VCaP (cell line): ENCODE measurements at regions not wholly inside any gene's neighbourhood (a gene's known extent, or its start where the extent isn't known, plus 50 kb on each side); places are given as distances from the start of the nearest gene placed in this dataset.

Experiments
- H3K27ac ChIP-seq: fragments of 450-650 bp; 2 replicates; pipeline ENCODE4 v1.5.1; 2017
- CTCF ChIP-seq: fragments of 450-650 bp; conservative IDR thresholded peaks from 2 replicates; pipeline ENCODE4 v1.5.1; 2017; ENCODE audit warnings: mild to moderate bottlenecking, moderate library complexity

DNA sequence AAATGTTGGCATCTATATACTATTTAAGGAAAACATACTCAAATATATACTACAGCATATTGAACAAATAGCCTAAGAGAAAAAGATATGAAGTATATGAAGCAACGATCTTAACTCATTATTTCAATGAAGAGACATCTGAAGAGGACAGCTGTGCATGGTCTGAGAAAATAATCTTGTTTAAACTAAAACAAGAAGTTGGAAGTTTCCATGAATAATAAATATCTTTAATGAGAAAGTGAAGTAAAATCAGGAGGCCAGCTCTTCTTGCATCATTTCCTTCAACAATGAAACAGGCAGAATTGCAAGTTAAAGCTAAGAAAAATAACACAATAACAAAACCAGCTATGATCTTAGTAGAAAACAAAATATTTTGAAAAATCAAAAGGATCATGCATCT lies 1265.4 kb upstream of the MAP3K7 start:
- TF ChIP-seq CTCF = no peak
- H3K27ac ChIP-seq = no peak overlapping the region

GRCh38 chr6:91834813-91835212 lies 1247.9 kb upstream of the MAP3K7 start:
- TF ChIP-seq CTCF = no peak
- H3K27ac ChIP-seq = no peak overlapping the region

- no peak overlapping the region for H3K27ac ChIP-seq
- no peak for TF ChIP-seq CTCF
Observed at GRCh38 chr6:91827151-91827550, 1240.3 kb upstream of the MAP3K7 start.

DNA sequence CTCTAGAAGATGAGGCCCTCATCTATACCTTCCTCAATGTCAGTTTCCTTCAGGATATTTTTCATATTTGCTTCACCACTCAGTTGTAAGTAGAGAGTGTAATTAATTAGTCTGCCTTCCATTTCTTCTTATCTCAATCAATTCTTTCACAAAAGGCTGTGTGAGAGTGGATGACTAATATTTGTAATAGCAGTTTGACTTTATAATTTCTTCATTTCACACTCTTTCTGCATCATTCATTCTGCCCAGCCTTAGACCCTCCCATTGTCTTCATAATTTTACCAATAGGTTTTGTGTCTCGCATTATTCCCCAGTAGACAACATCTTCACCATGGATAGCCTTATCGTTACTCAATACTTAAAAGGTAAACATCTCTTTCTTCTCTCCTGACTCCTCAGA lies 1239.3 kb upstream of the MAP3K7 start:
- no peak for TF ChIP-seq CTCF
- no peak overlapping the region for H3K27ac ChIP-seq

GRCh38 chr6:91824331-91824730 lies 1237.5 kb upstream of the MAP3K7 start:
- TF ChIP-seq CTCF = no peak
- H3K27ac ChIP-seq = no peak overlapping the region

- H3K27ac ChIP-seq = no peak overlapping the region
- TF ChIP-seq CTCF = no peak
Observed at GRCh38 chr6:91822581-91822980, 1235.7 kb upstream of the MAP3K7 start.

DNA sequence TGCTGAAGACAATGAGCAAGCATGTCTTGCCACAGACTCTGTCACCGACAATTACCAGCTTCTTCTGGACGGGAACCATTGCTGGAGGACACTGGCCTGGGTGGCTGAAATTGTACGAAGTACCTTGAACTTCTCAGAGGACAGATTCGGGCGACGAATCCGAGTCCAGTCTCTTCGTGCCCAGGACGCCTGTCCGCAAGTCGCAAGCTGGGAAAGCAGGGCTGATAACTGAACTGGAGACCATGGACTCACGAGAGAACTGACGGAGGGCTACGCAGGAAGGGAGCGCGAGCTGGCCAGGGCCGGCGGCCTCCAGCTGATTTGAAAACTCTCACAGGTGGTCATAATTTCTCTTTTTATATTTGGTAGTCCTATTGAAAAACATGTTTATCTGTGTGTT lies 1229.5 kb upstream of the MAP3K7 start:
- TF ChIP-seq CTCF = no peak
- H3K27ac ChIP-seq = no peak overlapping the region

- no peak for TF ChIP-seq CTCF
- H3K27ac ChIP-seq = no peak overlapping the region
Observed at GRCh38 chr6:91813641-91814040, 1226.8 kb upstream of the MAP3K7 start.
